GM18861 (cell line): ENCODE measurements at regions not wholly inside any gene's neighbourhood (a gene's known extent, or its start where the extent isn't known, plus 50 kb on each side); places are given as distances from the start of the nearest gene placed in this dataset.

Experiments used
- ATAC-seq: cut with Tn5 transposase; IDR thresholded peaks from one replicate; pipeline ENCODE4 v1.9.1; 2021; ENCODE audit not compliant: unreplicated experiment

DNA sequence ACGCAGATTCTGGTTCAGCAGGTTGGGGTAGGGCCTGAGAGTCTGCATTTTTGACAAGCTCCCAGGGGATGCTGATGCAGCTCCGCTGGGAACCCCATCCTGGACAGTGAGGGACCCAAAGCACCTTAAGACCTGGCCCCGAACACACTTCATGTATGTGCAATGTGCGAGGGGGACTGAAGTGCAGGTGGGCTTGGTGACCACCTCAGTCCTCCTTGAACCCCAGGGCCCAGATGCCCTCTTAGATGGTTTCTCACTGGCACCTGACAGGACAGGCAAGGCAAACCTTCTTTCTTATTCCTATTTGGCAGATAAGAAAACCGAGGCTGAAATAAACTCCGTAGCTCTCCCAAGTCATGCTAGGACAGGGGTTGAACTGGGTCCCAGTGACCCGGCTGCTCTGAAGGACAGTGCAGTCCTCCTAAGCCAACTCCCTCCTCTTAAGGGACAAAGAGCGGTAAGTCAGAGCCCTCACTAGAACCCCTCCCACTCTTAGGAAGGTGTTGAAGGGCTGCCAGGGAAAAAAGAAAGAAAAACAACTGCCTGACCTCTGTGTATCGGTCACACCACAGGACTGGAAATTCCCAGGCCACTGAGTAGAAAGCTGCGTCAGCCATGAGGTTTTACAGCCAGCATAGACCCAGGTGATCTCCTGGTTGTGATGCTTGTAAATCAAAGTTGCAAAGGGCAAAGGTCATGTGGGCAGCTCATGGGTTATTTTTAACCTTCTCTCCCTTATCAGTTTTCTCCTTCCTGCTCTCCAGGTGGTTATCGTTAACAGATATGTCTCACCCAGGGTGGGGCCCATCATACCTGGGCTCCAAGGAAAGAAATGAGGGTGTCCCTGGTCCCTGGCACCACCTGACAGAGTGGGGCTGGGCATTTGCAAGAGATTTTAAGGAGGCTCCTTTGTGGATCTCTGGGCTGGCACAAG lies 90.9 kb upstream of the SMNDC1 start:
- peak; percentile 93 for ATAC-seq

DNA sequence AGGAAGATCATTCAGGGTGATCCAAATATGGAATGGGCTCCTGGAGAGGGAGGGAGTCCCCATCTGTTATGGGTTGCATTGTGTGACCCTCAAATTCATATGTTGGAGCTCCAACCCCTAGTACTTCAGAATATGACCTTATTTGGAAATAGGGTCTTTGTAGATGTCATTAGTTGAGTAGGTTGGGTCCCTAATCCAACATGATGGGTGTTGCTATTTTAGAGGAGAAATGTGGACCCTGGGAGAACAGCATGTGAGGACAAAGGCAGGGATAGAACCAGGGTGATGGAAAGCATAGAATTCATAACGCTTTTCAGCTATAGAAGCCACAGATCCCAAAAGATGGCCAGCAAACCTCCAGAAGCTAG lies 91.5 kb upstream of the SMNDC1 start:
- ATAC-seq = no peak

DNA sequence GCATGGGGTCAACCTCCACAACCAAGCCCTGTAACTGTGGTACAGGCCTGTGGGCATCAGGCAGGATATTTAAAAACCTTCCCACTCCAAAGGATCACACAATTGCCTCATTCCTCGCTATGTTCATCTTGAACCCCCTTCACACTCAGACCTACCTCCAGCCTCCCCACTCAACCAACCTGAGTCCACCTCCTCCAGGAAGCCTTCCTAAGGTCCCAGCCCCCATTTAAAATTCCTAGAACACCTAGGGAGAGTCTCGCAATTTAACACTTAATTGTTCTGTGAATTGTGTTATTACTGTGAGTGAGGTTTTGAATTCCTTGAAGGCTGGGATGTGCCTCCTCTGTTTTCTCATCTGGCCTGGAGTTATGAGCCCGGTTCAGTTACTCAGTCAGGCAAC lies 93.1 kb upstream of the SMNDC1 start:
- ATAC-seq = no peak

DNA sequence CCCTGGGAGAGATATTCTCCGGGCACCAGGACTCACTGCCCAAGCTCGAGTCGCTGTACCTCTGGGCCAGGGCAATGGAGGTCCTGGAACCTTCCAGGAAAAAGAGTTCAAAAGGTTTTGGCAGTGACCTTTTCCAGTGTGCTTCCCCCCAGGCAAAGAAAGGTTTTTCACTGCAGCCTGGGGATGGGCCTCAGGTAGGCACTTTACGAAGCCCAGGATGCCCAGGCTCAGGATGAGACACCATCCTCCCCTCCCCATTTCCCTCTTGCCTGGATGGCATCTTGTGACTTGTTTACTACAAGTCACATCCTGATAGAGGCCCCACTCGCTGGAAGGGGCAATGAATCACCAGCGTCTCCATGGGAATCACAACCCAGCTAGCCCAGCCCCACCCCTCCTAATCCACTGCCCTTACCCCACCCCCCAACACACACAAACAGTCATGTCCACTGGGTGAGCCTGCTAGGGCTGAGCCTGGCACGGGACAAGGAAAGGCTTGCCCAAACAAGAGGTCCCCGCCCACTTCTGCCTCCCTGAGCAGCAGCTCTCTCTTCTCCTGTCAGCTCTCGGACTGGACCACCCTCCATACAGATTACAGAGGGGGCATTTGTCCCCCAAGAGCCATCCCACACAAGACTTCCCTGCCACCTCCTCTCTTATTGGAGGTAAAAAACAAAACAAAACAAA lies 93.8 kb upstream of the SMNDC1 start:
- no peak for ATAC-seq

DNA sequence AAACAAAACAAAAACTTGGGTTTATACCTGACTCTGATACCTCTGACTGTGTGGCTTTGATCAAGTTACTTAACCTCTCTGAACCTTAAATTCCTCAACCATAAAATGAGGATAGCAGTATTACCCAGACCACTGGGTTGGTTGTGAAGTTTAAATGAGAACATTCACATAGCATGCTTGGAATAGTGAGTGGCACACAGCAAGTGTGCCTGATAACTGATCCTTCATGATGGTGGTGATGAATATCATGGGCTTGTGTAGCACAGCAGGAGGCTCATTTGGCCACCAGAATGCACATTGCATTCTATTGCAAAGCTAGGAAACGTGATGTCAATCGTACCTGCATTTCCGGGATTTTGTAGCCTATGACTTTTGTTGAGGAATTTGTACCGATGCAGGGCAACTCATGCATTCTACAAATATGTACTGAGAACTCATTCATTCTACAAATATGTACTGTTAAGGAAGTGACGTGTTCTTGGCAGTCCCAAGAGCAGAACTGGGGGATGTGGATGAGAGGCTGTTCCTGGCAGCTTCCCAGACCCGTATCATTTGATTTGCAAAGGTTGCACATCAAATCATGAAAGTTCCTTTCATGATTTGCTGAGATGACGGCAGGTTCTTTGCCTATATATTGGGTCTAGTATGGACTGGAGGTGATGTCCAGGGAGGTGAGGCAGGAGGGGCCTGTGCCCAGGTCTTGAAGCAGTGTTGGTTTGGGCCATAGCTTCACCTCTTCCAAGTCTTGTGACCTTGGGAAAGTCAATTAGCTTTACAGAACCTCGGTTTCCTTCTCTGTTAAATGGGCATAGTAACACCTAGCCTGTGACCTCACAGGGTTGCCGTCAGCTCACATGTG lies 94.6 kb upstream of the SMNDC1 start:
- ATAC-seq = no peak

DNA sequence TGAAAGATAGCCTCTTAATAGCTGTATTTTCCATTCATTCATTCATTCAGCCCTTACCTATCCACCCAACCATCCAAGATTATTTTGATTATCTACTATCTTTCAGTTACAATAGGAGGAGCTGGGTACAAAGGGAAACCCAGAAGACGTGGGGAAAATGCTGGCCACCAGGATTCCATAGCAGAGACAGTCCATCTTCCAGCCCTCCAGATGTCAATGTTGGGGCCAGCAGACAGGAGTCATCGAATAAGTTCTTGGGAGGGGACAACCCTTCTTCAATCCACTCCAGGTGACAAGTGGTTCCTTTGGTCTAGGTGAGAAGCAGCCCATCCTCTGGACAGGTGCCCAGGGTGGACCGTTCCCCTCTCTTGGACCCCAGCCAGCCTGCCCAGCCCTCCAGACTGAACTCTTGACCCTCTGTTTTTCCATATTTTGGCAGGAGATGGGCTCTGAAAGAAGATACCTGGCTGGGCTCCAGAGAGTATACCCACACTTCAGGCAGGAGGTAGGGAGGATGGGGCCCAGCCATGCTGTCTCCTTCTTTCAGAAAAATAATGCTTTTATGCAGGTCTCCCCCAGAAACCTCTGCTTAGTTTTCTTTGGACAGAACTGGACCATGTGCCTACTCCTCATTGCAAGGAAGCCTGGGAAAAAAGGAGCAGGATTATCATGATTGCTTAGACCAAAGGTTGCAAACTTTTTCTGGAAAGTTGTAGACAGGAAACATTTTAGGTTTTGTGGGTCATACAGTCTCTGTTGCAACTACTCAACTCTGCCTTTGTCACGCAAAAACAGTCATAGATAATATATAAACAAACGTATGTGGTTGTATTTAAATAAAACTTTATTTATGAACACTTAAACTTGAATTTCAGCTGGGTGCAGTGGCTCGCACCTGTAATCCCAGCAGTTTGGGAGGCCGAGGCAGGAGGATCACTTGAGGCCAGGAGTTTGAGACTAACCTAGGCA lies 95.5 kb upstream of the SMNDC1 start:
- ATAC-seq = no peak

DNA sequence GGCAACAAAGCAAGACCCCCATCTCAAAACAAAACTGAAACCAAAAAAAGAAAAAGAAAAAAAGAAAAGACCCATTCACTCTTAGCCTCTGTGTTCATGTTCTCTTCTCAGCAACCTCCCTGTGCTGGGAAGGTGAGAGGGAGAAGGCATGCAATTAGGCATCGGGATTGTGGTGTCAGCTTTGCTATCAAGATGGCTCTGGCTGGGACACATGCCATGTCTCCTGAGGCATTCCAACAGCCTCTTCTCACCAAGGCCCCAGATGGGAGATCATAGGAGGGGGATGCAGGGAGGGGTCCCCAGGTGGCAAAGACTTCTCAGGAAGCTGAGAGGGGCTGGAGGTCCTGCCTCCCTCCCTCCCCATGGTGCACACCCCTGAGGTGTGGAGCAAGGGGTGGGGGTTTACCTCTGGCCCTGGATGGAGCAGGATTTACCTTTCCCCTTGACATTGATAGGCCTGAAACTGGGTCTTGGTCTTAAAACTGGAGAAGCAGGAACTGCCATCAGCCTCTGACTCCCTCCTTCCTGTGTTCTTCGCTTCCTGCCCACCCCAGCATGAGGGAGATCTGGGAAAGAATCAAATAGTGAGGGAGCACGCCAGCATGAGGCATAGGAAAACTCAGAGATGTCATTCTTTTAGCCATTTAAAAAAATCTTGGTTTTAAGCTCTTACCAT lies 96.2 kb upstream of the DUSP5 start:
- no peak for ATAC-seq

DNA sequence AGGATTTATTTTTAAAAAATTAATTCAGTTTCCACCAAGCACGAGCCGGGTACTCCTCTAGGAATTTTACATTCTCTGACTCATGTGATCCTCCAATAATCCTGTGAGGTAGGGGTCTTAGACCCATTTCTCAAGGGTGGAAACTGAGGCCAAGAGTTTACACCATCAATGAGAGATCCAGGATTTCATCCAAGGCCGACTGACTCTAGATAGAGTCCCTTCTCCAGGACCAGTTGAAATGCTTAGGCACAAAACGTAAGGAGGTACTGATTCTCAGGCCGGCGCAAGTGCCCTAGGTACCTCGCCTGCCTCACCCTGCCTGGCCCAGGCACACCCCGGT lies 95.7 kb upstream of the DUSP5 start:
- ATAC-seq = no peak

DNA sequence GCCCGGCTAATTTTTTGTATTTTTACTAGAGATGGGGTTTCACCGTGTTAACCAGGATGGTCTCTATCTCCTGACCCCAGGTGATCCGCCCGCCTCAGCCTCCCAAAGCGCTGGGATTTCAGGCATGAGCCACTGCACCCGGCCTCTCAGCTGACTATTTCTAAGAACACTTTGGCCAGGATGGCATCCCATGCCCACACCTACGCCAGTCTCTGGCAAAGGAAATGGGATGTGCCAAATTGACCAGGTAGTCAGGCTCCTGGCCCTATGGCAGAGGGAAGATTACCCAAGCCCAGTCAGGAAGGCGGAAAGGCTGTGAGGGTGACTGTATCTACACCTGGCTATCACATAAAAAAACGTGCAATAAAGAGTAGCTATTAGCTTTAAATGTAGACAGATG lies 94.1 kb upstream of the DUSP5 start:
- ATAC-seq = no peak

DNA sequence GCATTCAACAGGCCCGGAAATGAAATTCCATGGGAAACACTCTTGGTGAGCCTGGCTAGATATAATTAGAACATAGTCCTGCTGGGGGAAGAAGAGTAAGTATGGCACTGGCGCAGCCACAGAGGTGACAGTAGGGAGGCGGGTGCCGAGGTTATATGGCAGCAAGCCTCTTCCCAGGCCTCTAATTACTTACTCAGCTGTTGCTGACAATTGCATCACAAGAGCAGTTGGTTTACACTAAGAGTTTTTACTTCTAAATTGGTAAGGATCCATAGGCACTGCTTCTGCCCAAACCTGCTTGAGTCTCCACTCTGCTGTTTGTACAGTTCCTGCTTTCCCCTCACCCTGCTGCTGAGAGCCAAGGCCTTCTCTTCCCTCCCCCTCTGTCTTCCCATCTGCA lies 93.3 kb upstream of the DUSP5 start:
- no peak for ATAC-seq

DNA sequence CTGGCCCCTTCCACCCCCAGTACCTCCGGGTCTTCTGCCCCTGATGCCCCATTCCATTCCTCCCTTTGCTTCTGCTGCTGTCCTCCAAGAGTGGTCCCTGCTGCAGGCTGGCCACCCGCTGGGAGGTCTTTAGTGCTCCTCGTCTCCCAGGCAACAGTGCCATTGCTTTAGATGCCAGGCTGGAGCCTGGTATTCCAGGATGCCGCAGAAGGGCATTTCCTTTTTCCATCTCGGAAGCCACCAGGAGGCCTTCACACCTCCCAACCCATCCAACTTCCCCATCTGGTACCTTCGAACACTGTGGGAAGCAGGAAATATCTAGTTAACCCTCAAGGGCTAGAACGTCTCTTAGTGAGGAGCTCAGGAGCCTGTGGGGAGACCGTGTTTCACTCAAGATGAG lies 92.9 kb upstream of the DUSP5 start:
- ATAC-seq = no peak

DNA sequence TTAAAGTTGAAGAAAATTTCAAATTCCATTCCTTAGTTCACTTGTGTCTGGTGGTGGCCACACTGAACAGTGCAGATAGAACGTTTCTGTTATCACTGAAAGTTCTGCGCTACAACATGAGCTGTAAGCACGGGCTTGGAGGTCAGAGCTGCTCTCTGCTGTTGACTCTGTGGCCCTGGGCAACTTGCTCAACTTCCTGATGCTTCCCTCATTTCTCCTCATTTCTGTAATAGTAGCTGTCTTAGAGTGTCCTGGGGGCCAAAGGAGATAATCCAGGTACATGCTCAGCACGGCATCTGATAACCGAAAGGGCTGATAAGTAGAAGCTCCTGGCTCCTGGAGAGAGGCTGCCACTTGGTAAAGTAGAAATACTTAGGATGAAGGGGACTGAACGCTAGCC lies 92.3 kb upstream of the DUSP5 start:
- ATAC-seq = no peak

DNA sequence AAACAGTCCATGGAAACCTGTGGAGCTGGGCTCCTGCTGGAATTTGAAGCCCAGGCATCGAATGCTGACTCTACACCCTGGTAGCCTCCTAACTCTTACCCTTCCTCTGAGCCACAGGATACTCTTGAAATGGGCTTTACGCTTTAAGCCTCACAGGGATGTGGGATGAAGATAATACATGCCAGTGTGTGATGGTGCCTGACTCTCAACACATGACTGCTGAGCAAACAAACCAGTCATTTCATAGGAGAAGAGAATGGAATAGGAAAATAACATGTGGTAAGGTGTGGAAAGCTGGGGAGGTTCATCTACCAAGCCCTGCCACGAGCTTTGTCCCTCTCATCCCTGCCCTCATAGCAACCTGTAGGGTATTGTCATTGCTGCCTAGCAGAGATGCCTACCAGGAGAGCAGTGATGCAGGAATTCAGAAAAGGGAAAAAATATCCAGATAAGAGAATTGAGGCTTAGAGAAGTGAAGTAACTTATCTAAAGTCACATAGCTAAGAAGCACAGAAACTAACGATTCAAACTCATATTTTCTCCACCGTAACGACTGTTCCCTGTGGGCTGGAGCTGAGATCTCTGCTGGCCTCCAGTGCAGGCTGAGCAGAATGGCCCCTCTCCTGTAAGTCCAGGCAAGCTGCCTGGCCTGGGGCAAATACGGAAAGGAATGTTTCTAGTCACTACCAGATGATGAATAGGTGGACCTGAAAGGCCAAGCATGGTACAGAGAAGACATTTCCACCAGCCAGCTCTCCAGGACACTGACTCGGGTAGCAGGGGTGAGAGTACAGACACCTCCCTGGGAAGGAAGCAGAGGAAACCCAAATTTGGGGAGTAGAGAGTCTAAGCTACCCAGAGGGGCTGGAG lies 90.2 kb upstream of the DUSP5 start:
- ATAC-seq = no peak

DNA sequence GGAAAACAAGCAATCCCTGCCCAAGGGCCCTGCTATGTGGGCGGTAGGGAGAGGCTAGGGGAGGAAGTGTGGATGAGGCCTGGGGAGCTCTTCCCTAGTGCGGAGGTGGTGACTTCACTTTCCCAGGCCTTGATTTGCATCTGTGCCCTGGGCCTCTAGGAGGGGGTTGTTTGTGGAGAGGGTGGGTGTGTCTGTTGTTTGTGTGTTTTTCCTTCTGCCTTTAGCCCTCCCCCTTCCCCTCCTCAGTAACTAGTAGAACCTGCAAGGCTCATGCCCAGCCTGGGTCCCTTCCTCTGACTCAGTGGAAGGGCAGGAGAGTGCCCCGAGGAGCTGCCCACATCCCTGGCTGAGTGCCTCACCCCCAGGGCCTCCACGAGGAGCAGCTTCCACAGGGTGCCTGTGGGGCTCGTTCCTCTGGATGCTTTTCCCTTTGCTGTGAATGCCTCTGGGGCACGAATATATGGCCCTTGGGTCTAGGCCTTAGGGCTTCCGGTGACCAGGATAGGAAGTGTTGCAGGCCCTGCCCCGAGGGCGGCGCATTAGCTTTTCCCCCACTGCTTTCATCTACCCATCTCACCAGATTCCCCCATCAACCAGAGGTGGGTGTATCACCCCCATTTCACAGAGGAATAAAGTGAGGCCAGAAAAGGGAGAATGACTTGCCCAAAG lies 89.4 kb upstream of the DUSP5 start:
- no peak for ATAC-seq

DNA sequence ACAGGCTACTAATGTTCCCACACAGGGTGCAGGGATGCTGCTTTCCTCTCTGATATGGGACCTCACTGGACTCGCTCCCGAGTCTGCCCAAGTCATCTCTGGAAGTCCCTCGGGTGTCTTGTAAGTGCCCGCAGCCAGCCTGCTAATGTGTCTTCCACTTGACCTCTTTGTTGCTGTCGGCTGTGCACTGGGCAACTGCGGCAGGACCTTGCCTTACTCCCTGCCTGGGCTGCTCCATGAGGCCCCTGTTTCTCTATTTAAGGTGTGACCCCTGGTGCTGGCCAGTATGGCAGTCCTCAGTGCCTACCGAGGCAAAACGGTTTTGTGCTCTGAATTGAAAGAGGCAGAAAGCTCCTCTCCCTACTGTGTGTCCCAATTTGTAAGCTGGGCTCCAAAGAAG lies 88.8 kb upstream of the DUSP5 start:
- no peak for ATAC-seq

DNA sequence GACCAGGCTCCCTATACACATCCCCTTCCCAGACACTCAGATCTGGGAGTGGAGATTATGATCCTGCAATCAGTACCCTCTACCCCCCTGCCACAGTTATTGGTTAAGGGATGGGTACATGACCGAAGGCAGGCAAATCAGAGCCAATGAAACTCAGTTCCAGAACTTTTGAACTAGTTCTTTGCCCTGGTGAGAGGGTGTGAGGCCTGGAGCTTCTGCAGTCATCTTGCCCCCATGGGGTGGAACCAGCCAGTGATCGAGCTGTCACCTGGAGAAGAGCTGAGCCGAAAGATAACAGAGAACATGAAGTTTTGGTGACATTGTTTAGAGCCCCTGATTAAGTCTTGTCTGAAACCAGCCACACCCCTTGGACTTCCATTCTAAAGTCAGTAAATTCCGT lies 88.2 kb upstream of the DUSP5 start:
- no peak for ATAC-seq

DNA sequence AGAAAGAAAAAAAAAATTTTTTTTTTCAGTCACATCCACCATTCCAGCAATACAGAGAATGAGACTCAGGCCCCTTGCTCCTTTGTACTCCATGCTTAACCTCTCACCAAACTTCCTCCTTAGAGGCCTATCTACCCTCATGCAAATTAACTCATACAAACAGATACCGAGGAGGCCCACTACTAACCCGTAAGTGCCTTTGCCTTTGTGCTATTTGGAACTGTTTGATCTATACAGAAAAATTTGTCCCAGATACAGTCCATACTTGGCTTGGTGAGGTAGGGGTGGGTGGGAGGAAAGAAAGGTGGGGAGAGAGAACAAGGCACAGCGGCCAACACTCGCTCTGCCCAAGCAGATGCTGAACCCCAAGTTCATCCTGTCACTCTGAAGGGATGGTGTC lies 87.8 kb upstream of the DUSP5 start:
- peak; percentile 30 for ATAC-seq

DNA sequence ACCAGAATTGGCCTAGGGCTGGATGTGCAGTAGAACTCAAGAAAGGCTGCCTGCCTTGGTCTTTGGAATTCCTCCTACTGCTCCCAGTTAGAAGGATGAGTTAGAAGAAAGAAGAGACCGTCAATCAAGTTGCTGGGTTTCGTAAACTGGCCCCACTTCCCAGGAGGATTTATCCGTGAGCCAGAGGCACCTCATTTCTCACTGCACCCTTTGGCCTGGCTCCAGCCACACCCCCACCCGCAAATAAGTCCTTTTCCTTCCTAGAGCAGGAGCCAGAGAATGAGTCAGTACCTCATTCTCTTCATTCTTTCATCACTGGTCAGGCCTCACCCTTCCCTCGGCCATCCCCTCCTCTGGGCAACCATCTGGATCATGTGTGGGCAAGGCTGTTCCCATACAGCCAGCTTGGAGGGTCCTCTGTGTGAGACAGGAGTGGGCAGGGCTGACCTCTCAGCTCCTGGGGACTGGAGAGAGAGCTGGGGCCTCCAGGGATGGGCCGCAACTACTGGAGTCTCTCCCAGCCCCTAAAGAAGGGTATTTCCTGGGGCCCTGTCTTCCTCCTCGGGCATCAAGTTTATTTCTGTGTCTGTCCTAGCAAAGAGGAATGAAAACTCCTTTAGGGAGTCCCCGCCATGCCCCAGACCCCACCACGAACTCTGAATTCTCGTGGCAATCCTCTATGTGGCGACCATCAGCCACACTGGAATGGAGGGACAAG lies 87.2 kb upstream of the DUSP5 start:
- ATAC-seq = no peak
